ENCODE measurements at regions not wholly inside any gene's neighbourhood (a gene's known extent, or its start where the extent isn't known, plus 50 kb on each side); places are given as distances from the start of the nearest gene placed in this dataset.

- DNase-seq = no peak
Measured at GRCh38 chr2:211068108-211068780, 511.8 kb downstream of the CPS1 start.

GRCh38 chr2:211070547-211070946 lies 514.1 kb downstream of the CPS1 start:
- no peak for DNase-seq

- no peak for DNase-seq
Measured at GRCh38 chr2:211077216-211077767, 520.9 kb downstream of the CPS1 start.

- no peak for DNase-seq
Measured at GRCh38 chr2:211084352-211084751, 528.0 kb downstream of the CPS1 start.

GRCh38 chr2:211085056-211085680 lies 528.8 kb downstream of the CPS1 start:
- DNase-seq = no peak

GRCh38 chr2:211086049-211086448 lies 529.6 kb downstream of the CPS1 start:
- no peak for DNase-seq

GRCh38 chr2:211089127-211089526 lies 532.7 kb downstream of the CPS1 start:
- DNase-seq = no peak

- DNase-seq = no peak
Measured at GRCh38 chr2:211093743-211094303, 537.4 kb downstream of the CPS1 start.

- DNase-seq = no peak
Measured at GRCh38 chr2:211103989-211104388, 547.6 kb downstream of the CPS1 start.

- no peak for DNase-seq
Measured at GRCh38 chr2:211113334-211114175, 557.2 kb downstream of the CPS1 start.

- DNase-seq = no peak
Measured at GRCh38 chr2:211114826-211115455, 558.5 kb downstream of the CPS1 start.

GRCh38 chr2:211117026-211117425 lies 560.6 kb downstream of the CPS1 start:
- no peak for DNase-seq

GRCh38 chr2:211126256-211126655 lies 569.9 kb downstream of the CPS1 start:
- DNase-seq = no peak

GRCh38 chr2:211127501-211127900 lies 571.1 kb downstream of the CPS1 start:
- no peak for DNase-seq

- no peak for DNase-seq
Measured at GRCh38 chr2:211128287-211128686, 571.9 kb downstream of the CPS1 start.

- DNase-seq = no peak
Measured at GRCh38 chr2:211129798-211130197, 573.4 kb downstream of the CPS1 start.

- DNase-seq = no peak
Measured at GRCh38 chr2:211132046-211132445, 575.6 kb downstream of the CPS1 start.

GRCh38 chr2:211132573-211132972 lies 576.2 kb downstream of the CPS1 start:
- no peak for DNase-seq

GRCh38 chr2:211133766-211134165 lies 577.4 kb downstream of the CPS1 start:
- DNase-seq = no peak

GRCh38 chr2:211138551-211138950 lies 582.2 kb downstream of the CPS1 start:
- no peak for DNase-seq

- no peak for DNase-seq
Measured at GRCh38 chr2:211141646-211142045, 585.2 kb downstream of the CPS1 start.

GRCh38 chr2:211144078-211144477 lies 587.7 kb downstream of the CPS1 start:
- DNase-seq = no peak

All from left kidney (tissue), 1 donor.